NT2/D1 (cell line): ENCODE measurements at regions not wholly inside any gene's neighbourhood (a gene's known extent, or its start where the extent isn't known, plus 50 kb on each side); places are given as distances from the start of the nearest gene placed in this dataset.

Source experiments
- SUZ12 ChIP-seq: IDR thresholded peaks from 2 replicates; pipeline ENCODE4 v1.6.1; 2011; ENCODE audit not compliant: insufficient read length, insufficient read depth; ENCODE audit errors: extremely low read depth
- ZNF274 ChIP-seq: IDR thresholded peaks from 2 replicates; pipeline ENCODE4 v1.6.1; 2011; ENCODE audit warnings: mild to moderate bottlenecking, low read depth, low read length

DNA sequence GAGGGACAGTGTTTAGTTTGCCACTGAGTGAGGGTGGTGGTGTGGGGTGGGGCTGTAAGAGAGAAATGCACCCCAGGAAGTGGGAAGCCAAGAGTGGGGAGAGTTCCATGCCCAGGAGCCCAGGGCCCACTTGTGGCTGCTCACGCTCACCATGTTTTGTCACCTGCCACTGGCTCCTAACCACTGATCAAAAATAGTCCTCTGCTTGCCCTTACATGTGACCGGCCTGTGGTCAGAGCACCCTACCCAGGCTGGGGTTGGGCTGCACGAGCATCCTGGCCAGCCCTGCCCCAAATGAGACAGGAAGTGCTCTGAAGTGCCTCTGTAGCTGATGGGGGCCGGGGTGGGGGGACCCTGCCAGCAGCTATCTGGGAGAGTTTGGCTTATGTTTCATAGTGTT is 216.3 kb downstream of the RPLP1 start:
- TF ChIP-seq ZNF274 (no peak), SUZ12 (no peak)
